ENCODE measurements at regions not wholly inside any gene's neighbourhood (a gene's known extent, or its start where the extent isn't known, plus 50 kb on each side); places are given as distances from the start of the nearest gene placed in this dataset.

GRCh38 chr7:142457146-142457703, 199.4 kb upstream of the PRSS58 start:
- WGBS, 2 donors (ENCODE audit: low coverage in 1 of 2), result 92 to 93% methylated on average over 2 of the region's 2 CpGs
- TF ChIP-seq, protein P1, sequence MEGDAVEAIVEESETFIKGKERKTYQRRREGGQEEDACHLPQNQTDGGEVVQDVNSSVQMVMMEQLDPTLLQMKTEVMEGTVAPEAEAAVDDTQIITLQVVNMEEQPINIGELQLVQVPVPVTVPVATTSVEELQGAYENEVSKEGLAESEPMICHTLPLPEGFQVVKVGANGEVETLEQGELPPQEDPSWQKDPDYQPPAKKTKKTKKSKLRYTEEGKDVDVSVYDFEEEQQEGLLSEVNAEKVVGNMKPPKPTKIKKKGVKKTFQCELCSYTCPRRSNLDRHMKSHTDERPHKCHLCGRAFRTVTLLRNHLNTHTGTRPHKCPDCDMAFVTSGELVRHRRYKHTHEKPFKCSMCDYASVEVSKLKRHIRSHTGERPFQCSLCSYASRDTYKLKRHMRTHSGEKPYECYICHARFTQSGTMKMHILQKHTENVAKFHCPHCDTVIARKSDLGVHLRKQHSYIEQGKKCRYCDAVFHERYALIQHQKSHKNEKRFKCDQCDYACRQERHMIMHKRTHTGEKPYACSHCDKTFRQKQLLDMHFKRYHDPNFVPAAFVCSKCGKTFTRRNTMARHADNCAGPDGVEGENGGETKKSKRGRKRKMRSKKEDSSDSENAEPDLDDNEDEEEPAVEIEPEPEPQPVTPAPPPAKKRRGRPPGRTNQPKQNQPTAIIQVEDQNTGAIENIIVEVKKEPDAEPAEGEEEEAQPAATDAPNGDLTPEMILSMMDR (IDR thresholded peaks at IDR 0.05), result no peak
- TF ChIP-seq EP300 (IDR thresholded peaks at IDR 0.05; ENCODE audit: low read depth) (no peak), POLR2A (IDR thresholded peaks at IDR 0.05) (no peak), POLR2AphosphoS5 (IDR thresholded peaks at IDR 0.05) (no peak)
- in situ Hi-C loops (cut with MboI; ENCODE audit: low pct_ligation_motif_present in 1 of 4, low pct_unique_long_range_greater_than_20kb in 1 of 4, low sequenced_read_pairs in 3 of 4), result no loop called here

GRCh38 chr7:142455392-142455791, 197.5 kb upstream of the PRSS58 start:
- no peak for DNase-seq
- intact Hi-C loops (cut with DNase I; ENCODE audit: low total_unique reads), result no loop called here
- no peak overlapping the region for H3K4me3 ChIP-seq
- TF ChIP-seq POLR2AphosphoS5 (IDR thresholded peaks at IDR 0.05) (no peak), POLR2A (IDR thresholded peaks at IDR 0.05) (no peak), EP300 (IDR thresholded peaks at IDR 0.05; ENCODE audit: low read depth) (no peak)
- TF ChIP-seq, protein P1 (IDR thresholded peaks at IDR 0.05), result no peak
- H3K9me3 ChIP-seq, result no peaks in the 10 kb centered on the region
- no peaks in the 10 kb centered on the region for H3K27me3 ChIP-seq
- in situ Hi-C loops (cut with MboI; ENCODE audit: low pct_ligation_motif_present in 1 of 4, low pct_unique_long_range_greater_than_20kb in 1 of 4, low sequenced_read_pairs in 3 of 4), result no loop called here
- no peak overlapping the region for H3K27ac ChIP-seq
- H3K36me3 ChIP-seq, result no peaks in the 10 kb centered on the region
- H3K4me1 ChIP-seq, result no peaks in the 10 kb centered on the region
- WGBS, 2 donors (ENCODE audit: low coverage in 1 of 2), result 90 to 100% methylated on average over 3 to 10 of the region's 10 CpGs

More at GRCh38 chr7:142457146-142457703, 199.4 kb upstream of the PRSS58 start:
- Histone ChIP-seq H3K27ac (no peak overlapping the region), H3K9me3 (no peaks in the 10 kb centered on the region), H3K4me3 (no peak overlapping the region), H3K36me3 (no peaks in the 10 kb centered on the region), H3K4me1 (no peaks in the 10 kb centered on the region), H3K27me3 (no peaks in the 10 kb centered on the region)
- no peak for DNase-seq
- intact Hi-C loops (cut with DNase I; ENCODE audit: low total_unique reads), result no loop called here

- DNase-seq, result no peak
- Histone ChIP-seq H3K27me3 (no peaks in the 10 kb centered on the region), H3K36me3 (no peaks in the 10 kb centered on the region), H3K27ac (no peak overlapping the region), H3K4me3 (no peak overlapping the region), H3K9me3 (no peaks in the 10 kb centered on the region), H3K4me1 (no peaks in the 10 kb centered on the region)
- intact Hi-C loops (cut with DNase I; ENCODE audit: low total_unique reads) (no loop called here), in situ Hi-C loops (cut with MboI; ENCODE audit: low pct_ligation_motif_present in 1 of 4, low pct_unique_long_range_greater_than_20kb in 1 of 4, low sequenced_read_pairs in 3 of 4) (no loop called here)
- TF ChIP-seq, protein P1 (IDR thresholded peaks at IDR 0.05), result no peak
- TF ChIP-seq POLR2A (IDR thresholded peaks at IDR 0.05) (no peak), POLR2AphosphoS5 (IDR thresholded peaks at IDR 0.05) (no peak), EP300 (IDR thresholded peaks at IDR 0.05; ENCODE audit: low read depth) (no peak)
- WGBS, 2 donors (ENCODE audit: low coverage in 1 of 2), result 65 to 86% methylated on average over 2 to 5 of the region's 5 CpGs
Observed at GRCh38 chr7:142454862-142455261, 197.0 kb upstream of the PRSS58 start.

GRCh38 chr7:142452791-142453190, 194.9 kb upstream of the PRSS58 start:
- 84% methylated on average over 4 of the region's 4 CpGs; no CpG with 5 or more reads in 1 of the 2 donors for WGBS, 2 donors (ENCODE audit: low coverage in 1 of 2)
- Histone ChIP-seq H3K27ac (no peak overlapping the region), H3K4me3 (no peak overlapping the region), H3K4me1 (no peaks in the 10 kb centered on the region), H3K9me3 (no peaks in the 10 kb centered on the region), H3K36me3 (no peaks in the 10 kb centered on the region), H3K27me3 (no peaks in the 10 kb centered on the region)
- no peak for DNase-seq
- intact Hi-C loops (cut with DNase I; ENCODE audit: low total_unique reads) (no loop called here), in situ Hi-C loops (cut with MboI; ENCODE audit: low pct_ligation_motif_present in 1 of 4, low pct_unique_long_range_greater_than_20kb in 1 of 4, low sequenced_read_pairs in 3 of 4) (no loop called here)
- TF ChIP-seq, protein P1 (IDR thresholded peaks at IDR 0.05), result no peak
- TF ChIP-seq POLR2A (IDR thresholded peaks at IDR 0.05) (no peak), EP300 (IDR thresholded peaks at IDR 0.05; ENCODE audit: low read depth) (no peak), POLR2AphosphoS5 (IDR thresholded peaks at IDR 0.05) (no peak)
